HCT116 (cell line): ENCODE measurements at regions not wholly inside any gene's neighbourhood (a gene's known extent, or its start where the extent isn't known, plus 50 kb on each side); places are given as distances from the start of the nearest gene placed in this dataset.

ENCODE experiments used
- EZH2 ChIP-seq: fragments of 200-600 bp; sonication (generic); IDR thresholded peaks from 2 replicates; pipeline ENCODE4 v1.6.1; 2017; ENCODE audit warnings: antibody characterized with exemption, mixed run types
- POLR2A ChIP-seq: IDR thresholded peaks from 2 replicates; pipeline ENCODE4 v1.7.0; 2011; ENCODE audit warnings: borderline replicate concordance; ENCODE audit not compliant: insufficient read depth, insufficient read length; ENCODE audit errors: extremely low read depth
- SIN3A ChIP-seq: IDR thresholded peaks from 2 replicates; pipeline ENCODE4 v1.6.1; 2012; ENCODE audit warnings: low read depth
- SP1 ChIP-seq: IDR thresholded peaks from 2 replicates; pipeline ENCODE4 v1.6.1; 2012; ENCODE audit warnings: low read depth
- ZBTB33 ChIP-seq: IDR thresholded peaks from 2 replicates; pipeline ENCODE4 v1.6.1; 2011; ENCODE audit warnings: mild to moderate bottlenecking, low read length, moderate library complexity; ENCODE audit not compliant: insufficient replicate concordance; ENCODE audit errors: extremely low read depth
- ZFX ChIP-seq: fragments of 450-650 bp; IDR thresholded peaks from 2 replicates; pipeline ENCODE4 v1.6.1; 2017
- ZNF274 ChIP-seq: fragments of 200-500 bp; sonication (Bioruptor generic); IDR thresholded peaks from 2 replicates; pipeline ENCODE4 v1.6.1; 2014; ENCODE audit warnings: mild to moderate bottlenecking, low read depth, low read length, inconsistent platforms
- TF ChIP-seq, protein P1 (sequence below), 3 experiments: fragments of 200-600 bp in 1 of 3; sonication (generic) in 1 of 3; IDR thresholded peaks in 2 of 3; conservative IDR thresholded peaks in 1 of 3; 2 replicates each; pipeline ENCODE4 v1.5.1; 2012 to 2017; ENCODE audit warnings: low read depth in 2 of 3, low read length in 2 of 3, antibody characterized with exemption in 1 of 3, borderline replicate concordance in 1 of 3, control low read depth in 1 of 3, mild to moderate bottlenecking in 1 of 3, mixed read lengths in 1 of 3, mixed run types in 1 of 3, moderate library complexity in 1 of 3; ENCODE audit not compliant: insufficient read depth in 1 of 3
- TF ChIP-seq, protein P2 (sequence below): IDR thresholded peaks from 2 replicates; pipeline ENCODE4 v1.6.1; 2012; ENCODE audit warnings: low read depth

DNA sequence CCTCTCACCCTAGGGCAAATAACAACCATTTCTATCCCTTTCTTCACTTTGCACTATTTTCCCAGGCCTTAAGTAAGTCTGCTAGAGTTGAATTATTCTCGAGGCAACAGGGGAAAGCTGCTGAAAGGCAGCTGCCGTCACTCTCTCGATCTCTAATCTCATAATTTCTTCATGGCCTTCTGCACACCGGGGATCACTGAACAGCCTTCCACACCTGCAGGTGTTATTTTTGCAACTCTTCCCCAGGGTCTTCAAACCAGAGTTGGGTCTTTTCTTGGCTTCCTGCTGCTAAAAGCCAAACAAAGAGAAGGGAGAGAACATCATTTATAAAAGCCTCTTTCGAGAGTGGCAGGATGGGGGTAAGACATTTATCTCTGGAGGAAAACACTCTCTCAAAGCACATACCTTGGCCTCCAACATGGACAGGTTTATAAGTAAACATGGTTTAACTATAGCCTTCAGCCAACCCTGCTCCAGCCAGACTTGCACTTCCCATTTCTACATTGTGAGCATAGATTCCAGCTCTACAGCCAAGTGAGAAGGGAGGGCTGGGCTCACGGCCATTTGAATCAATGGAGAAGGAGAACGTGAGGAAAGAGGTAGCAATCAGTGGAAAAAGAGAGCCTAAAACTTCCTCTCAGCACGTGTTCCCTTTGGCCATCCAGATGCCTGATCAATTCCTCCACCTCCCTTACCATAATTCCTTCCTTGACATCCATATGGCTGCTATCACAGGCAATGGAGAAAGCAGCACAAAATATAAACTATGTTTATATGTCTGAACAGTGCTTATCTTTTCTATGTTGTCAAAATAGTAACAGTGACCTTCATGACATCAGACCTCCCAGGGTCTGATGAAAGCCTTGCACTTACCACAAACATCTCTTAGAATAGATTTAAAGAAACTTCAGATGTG is 464.9 kb downstream of the TLE1 start:
- TF ChIP-seq SP1 = no peak
- no peak for TF ChIP-seq POLR2A
- TF ChIP-seq, protein P1, sequence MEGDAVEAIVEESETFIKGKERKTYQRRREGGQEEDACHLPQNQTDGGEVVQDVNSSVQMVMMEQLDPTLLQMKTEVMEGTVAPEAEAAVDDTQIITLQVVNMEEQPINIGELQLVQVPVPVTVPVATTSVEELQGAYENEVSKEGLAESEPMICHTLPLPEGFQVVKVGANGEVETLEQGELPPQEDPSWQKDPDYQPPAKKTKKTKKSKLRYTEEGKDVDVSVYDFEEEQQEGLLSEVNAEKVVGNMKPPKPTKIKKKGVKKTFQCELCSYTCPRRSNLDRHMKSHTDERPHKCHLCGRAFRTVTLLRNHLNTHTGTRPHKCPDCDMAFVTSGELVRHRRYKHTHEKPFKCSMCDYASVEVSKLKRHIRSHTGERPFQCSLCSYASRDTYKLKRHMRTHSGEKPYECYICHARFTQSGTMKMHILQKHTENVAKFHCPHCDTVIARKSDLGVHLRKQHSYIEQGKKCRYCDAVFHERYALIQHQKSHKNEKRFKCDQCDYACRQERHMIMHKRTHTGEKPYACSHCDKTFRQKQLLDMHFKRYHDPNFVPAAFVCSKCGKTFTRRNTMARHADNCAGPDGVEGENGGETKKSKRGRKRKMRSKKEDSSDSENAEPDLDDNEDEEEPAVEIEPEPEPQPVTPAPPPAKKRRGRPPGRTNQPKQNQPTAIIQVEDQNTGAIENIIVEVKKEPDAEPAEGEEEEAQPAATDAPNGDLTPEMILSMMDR (IDR thresholded peaks at IDR 0.05 in 2 of 3, conservative IDR thresholded peaks at IDR 0.05 in 1 of 3; ENCODE audit: borderline replicate concordance in 1 of 3, insufficient read depth in 1 of 3, low read depth in 2 of 3, low read length in 2 of 3) = no peak
- TF ChIP-seq ZFX = no peak
- TF ChIP-seq EZH2 = no peak
- no peak for TF ChIP-seq ZBTB33
- no peak for TF ChIP-seq ZNF274
- TF ChIP-seq, protein P2, sequence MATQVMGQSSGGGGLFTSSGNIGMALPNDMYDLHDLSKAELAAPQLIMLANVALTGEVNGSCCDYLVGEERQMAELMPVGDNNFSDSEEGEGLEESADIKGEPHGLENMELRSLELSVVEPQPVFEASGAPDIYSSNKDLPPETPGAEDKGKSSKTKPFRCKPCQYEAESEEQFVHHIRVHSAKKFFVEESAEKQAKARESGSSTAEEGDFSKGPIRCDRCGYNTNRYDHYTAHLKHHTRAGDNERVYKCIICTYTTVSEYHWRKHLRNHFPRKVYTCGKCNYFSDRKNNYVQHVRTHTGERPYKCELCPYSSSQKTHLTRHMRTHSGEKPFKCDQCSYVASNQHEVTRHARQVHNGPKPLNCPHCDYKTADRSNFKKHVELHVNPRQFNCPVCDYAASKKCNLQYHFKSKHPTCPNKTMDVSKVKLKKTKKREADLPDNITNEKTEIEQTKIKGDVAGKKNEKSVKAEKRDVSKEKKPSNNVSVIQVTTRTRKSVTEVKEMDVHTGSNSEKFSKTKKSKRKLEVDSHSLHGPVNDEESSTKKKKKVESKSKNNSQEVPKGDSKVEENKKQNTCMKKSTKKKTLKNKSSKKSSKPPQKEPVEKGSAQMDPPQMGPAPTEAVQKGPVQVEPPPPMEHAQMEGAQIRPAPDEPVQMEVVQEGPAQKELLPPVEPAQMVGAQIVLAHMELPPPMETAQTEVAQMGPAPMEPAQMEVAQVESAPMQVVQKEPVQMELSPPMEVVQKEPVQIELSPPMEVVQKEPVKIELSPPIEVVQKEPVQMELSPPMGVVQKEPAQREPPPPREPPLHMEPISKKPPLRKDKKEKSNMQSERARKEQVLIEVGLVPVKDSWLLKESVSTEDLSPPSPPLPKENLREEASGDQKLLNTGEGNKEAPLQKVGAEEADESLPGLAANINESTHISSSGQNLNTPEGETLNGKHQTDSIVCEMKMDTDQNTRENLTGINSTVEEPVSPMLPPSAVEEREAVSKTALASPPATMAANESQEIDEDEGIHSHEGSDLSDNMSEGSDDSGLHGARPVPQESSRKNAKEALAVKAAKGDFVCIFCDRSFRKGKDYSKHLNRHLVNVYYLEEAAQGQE = no peak
- TF ChIP-seq SIN3A = no peak
